HG03442 (cell line): ENCODE measurements at regions not wholly inside any gene's neighbourhood (a gene's known extent, or its start where the extent isn't known, plus 50 kb on each side); places are given as distances from the start of the nearest gene placed in this dataset.
A peak's percentile ranks its signal among the peaks of the same experiment; 100 is the strongest.
"Not testable (repeated sequence)": the region's sequence is repeated elsewhere in the genome, so short reads cannot be mapped to it uniquely, and the experiment has no call there.

Experiments used
- ATAC-seq: cut with Tn5 transposase; IDR thresholded peaks from one replicate; pipeline ENCODE4 v1.9.1; 2021; ENCODE audit warnings: mild to moderate bottlenecking, moderate library complexity; ENCODE audit not compliant: unreplicated experiment

- ATAC-seq: no peak
Observed at GRCh38 chr10:21296575-21297355, 228.7 kb downstream of the SKIDA1 start.

- no peak for ATAC-seq
Observed at GRCh38 chr10:21293518-21294356, 231.7 kb downstream of the SKIDA1 start.

- no peak for ATAC-seq
Observed at GRCh38 chr10:21292763-21293517, 232.5 kb downstream of the SKIDA1 start.

- ATAC-seq: no peak
Observed at GRCh38 chr10:21290499-21291160, 234.9 kb downstream of the SKIDA1 start.

GRCh38 chr10:21289961-21290360 is 235.5 kb downstream of the SKIDA1 start:
- ATAC-seq: no peak

- ATAC-seq: no peak
Observed at GRCh38 chr10:21289271-21289670, 236.2 kb downstream of the SKIDA1 start.

GRCh38 chr10:21285742-21286331 is 239.6 kb downstream of the SKIDA1 start:
- ATAC-seq: no peak

- ATAC-seq: no peak
Observed at GRCh38 chr10:21285207-21285606, 240.3 kb downstream of the SKIDA1 start.

- no peak for ATAC-seq
Observed at GRCh38 chr10:21284301-21284700, 241.2 kb downstream of the SKIDA1 start.

- ATAC-seq: not testable (repeated sequence)
Observed at GRCh38 chr10:21283053-21283452, 242.4 kb downstream of the SKIDA1 start.

- ATAC-seq: no peak
Observed at GRCh38 chr10:21281765-21282484, 243.6 kb downstream of the SKIDA1 start.

- no peak for ATAC-seq
Observed at GRCh38 chr10:21280971-21281572, 244.4 kb downstream of the SKIDA1 start.

- ATAC-seq: no peak
Observed at GRCh38 chr10:21280037-21280436, 245.4 kb downstream of the SKIDA1 start.

- ATAC-seq: no peak
Observed at GRCh38 chr10:21279217-21279575, 246.3 kb downstream of the SKIDA1 start.

GRCh38 chr10:21278491-21279216 is 246.8 kb downstream of the SKIDA1 start:
- peak; percentile 89 for ATAC-seq

- no peak for ATAC-seq
Observed at GRCh38 chr10:21273400-21273968, 252.0 kb downstream of the SKIDA1 start.

GRCh38 chr10:21272643-21273399 is 252.7 kb downstream of the SKIDA1 start:
- no peak for ATAC-seq

- ATAC-seq: no peak
Observed at GRCh38 chr10:21270976-21271375, 254.5 kb downstream of the SKIDA1 start.
